ENCODE measurements at regions not wholly inside any gene's neighbourhood (a gene's known extent, or its start where the extent isn't known, plus 50 kb on each side); places are given as distances from the start of the nearest gene placed in this dataset.

DNA sequence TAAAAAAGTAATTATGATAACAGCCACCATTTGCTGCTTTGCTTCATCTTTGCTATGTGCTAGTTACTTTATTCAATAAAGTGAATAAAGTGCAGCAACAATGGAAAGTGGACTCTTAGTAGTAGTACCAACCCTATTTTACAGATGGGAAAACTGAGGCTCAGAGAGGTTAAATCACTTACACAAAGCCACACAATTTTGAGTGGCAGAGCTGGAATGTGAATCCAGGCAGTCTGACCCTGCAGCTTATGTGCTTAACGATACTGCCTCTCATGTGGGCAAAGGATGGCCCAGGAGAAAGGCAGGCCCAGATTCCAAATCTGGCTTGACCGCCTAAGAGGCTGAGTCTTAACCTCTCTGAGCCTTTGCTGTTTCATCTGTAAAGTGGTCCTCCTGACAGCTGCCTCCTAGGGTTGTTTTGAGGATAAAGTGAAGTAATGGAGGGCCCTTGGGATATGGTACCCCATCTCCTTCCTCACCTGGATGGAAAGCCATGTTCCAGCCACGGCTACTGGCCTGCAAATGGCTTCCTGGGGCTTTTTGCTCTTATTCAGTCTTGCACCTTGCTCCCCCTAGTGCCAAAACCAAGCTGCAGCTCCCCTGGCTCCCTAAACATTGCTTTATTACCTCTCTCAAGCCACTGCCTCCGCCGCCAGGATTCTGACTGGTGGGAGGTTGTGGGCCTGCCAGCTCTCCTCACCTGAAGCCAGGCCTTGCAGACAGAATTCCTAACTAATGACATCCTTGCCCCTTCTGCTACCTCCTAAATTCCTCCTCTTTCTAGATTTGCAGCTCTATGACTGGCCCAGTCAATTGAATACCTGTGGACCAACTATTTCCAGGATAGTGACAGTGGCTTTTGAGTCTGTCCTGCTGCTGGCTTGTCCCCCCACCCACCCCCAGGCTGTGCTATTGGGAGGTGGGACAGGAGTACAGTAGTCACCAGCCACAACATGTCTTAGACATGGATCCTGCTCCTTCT, 283.3 kb upstream of the PWP1 start:
- Histone ChIP-seq H3K9me3 (ENCODE audit: low read length) (no peaks in the 10 kb centered on the region), H3K4me2 (ENCODE audit: low read length) (no peak overlapping the region), H3K4me3 (ENCODE audit: low read length) (no peak overlapping the region), H3K4me1 (ENCODE audit: insufficient read depth, low read length) (peaks cover 4% of the 10 kb centered on the region; the same call in 1 of the 2 replicates), H3K9ac (ENCODE audit: low read length) (no peak overlapping the region), H2AFZ (ENCODE audit: low read length) (peak overlapping the region; percentile 58), H3K79me2 (ENCODE audit: low read length) (peaks cover 12% of the 10 kb centered on the region), H3K27ac (ENCODE audit: low read length) (no peak overlapping the region), H3K9me2 (replicated peaks; ENCODE audit: low read length) (no peaks in the 10 kb centered on the region), H3F3A (ENCODE audit: low read length, unreplicated experiment) (no peaks in the 10 kb centered on the region), H3K36me3 (ENCODE audit: low read depth, low read length) (no peaks in the 10 kb centered on the region), H4K20me1 (ENCODE audit: low read length) (no peaks in the 10 kb centered on the region), H3K27me3 (ENCODE audit: low read length) (no peaks in the 10 kb centered on the region)
- ChIA-PET POLR2A (ENCODE audit: unreplicated experiment) (no interaction called here), CTCF (no interaction called here)
- intact Hi-C loops (cut with micrococcal nuclease): no loop called here
- no TSS peak for BruUV-seq (replicated peaks)
- TF ChIP-seq, protein P1, sequence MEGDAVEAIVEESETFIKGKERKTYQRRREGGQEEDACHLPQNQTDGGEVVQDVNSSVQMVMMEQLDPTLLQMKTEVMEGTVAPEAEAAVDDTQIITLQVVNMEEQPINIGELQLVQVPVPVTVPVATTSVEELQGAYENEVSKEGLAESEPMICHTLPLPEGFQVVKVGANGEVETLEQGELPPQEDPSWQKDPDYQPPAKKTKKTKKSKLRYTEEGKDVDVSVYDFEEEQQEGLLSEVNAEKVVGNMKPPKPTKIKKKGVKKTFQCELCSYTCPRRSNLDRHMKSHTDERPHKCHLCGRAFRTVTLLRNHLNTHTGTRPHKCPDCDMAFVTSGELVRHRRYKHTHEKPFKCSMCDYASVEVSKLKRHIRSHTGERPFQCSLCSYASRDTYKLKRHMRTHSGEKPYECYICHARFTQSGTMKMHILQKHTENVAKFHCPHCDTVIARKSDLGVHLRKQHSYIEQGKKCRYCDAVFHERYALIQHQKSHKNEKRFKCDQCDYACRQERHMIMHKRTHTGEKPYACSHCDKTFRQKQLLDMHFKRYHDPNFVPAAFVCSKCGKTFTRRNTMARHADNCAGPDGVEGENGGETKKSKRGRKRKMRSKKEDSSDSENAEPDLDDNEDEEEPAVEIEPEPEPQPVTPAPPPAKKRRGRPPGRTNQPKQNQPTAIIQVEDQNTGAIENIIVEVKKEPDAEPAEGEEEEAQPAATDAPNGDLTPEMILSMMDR (conservative IDR thresholded peaks at IDR 0.05; ENCODE audit: low read depth, low read length): peak; percentile 90
- TF ChIP-seq EZH2phosphoT487 (IDR thresholded peaks at IDR 0.05; ENCODE audit: borderline replicate concordance, low read length): no peak
- ATAC-seq (peak; percentile 37), DNase-seq (peak; percentile 89)

DNA sequence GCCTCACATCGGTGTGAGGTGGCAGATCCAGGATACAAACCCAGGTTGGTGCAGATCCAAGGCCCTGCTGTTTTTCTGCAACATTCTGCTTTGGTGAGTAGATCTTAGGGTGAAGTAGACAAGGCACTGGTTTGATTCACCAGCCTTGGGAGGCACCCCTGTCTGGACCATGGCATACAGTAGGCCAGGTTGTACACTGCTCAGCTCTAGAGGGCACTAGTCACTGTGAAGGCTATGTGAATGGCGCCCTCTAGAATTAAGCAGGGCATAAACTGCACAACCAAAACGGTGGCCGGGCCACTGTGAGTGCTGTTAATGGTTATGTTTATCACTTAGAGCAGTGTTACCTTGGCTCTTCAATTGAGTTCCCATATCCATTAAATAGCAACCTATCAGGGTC, 280.6 kb upstream of the PWP1 start:
- no TSS peak for BruUV-seq (replicated peaks)
- no peak overlapping the region for H3K9ac ChIP-seq (ENCODE audit: low read length)
- no peak for TF ChIP-seq EZH2 (IDR thresholded peaks at IDR 0.05; ENCODE audit: low read length, unreplicated experiment)
- TF ChIP-seq, protein P1 (conservative IDR thresholded peaks at IDR 0.05; ENCODE audit: low read depth, low read length): peak; percentile 98
- ChIA-PET POLR2A (ENCODE audit: unreplicated experiment) (no interaction called here), CTCF (no interaction called here)
- no peak overlapping the region for H2AFZ ChIP-seq (ENCODE audit: low read length)
- ATAC-seq (peak; percentile 49; the same call in 1 of the 2 replicates), DNase-seq (peak; percentile 74)
- H3K79me2 ChIP-seq (ENCODE audit: low read length): no peaks in the 10 kb centered on the region
- no peaks in the 10 kb centered on the region for H3K36me3 ChIP-seq (ENCODE audit: low read depth, low read length)
- no peaks in the 10 kb centered on the region for H3K9me3 ChIP-seq (ENCODE audit: low read length)
- no peaks in the 10 kb centered on the region for H3K4me1 ChIP-seq (ENCODE audit: insufficient read depth, low read length)
- H3F3A ChIP-seq (ENCODE audit: low read length, unreplicated experiment): no peaks in the 10 kb centered on the region
- intact Hi-C loops (cut with micrococcal nuclease): no loop called here
- H3K9me2 ChIP-seq (replicated peaks; ENCODE audit: low read length): no peaks in the 10 kb centered on the region
- no peak overlapping the region for H3K4me3 ChIP-seq (ENCODE audit: low read length)
- H3K27me3 ChIP-seq (ENCODE audit: low read length): no peaks in the 10 kb centered on the region
- H4K20me1 ChIP-seq (ENCODE audit: low read length): no peaks in the 10 kb centered on the region
- H3K4me2 ChIP-seq (ENCODE audit: low read length): no peak overlapping the region
- H3K27ac ChIP-seq (ENCODE audit: low read length): no peak overlapping the region

- no peaks in the 10 kb centered on the region for H3K9me3 ChIP-seq (ENCODE audit: low read length)
- ChIA-PET CTCF (no interaction called here), POLR2A (ENCODE audit: unreplicated experiment) (no interaction called here)
- H3F3A ChIP-seq (ENCODE audit: low read length, unreplicated experiment): no peaks in the 10 kb centered on the region
- H3K4me2 ChIP-seq (ENCODE audit: low read length): no peak overlapping the region
- H3K9ac ChIP-seq (ENCODE audit: low read length): no peak overlapping the region
- peaks cover 2% of the 10 kb centered on the region; the same call in 1 of the 2 replicates for H3K4me1 ChIP-seq (ENCODE audit: insufficient read depth, low read length)
- no peaks in the 10 kb centered on the region for H3K27me3 ChIP-seq (ENCODE audit: low read length)
- no peaks in the 10 kb centered on the region for H3K79me2 ChIP-seq (ENCODE audit: low read length)
- ATAC-seq: no peak
- no peaks in the 10 kb centered on the region for H3K9me2 ChIP-seq (replicated peaks; ENCODE audit: low read length)
- intact Hi-C loops (cut with micrococcal nuclease): no loop called here
- H4K20me1 ChIP-seq (ENCODE audit: low read length): no peaks in the 10 kb centered on the region
- DNase-seq: no peak
- no peaks in the 10 kb centered on the region for H3K36me3 ChIP-seq (ENCODE audit: low read depth, low read length)
- TF ChIP-seq EZH2 (IDR thresholded peaks at IDR 0.05; ENCODE audit: low read length, unreplicated experiment) (no peak), EZH2phosphoT487 (IDR thresholded peaks at IDR 0.05; ENCODE audit: borderline replicate concordance, low read length) (no peak)
- TF ChIP-seq, protein P1 (conservative IDR thresholded peaks at IDR 0.05; ENCODE audit: low read depth, low read length): no peak
- no peak overlapping the region for H3K27ac ChIP-seq (ENCODE audit: low read length)
- BruUV-seq (replicated peaks): no TSS peak
- H3K4me3 ChIP-seq (ENCODE audit: low read length): no peak overlapping the region
- no peak overlapping the region for H2AFZ ChIP-seq (ENCODE audit: low read length)
These were observed 280.2 kb upstream of the PWP1 start for GRCh38 chr12:107405436-107405835.

Data from PC-3 (cell line).